H1 (cell line): ENCODE measurements at regions not wholly inside any gene's neighbourhood (a gene's known extent, or its start where the extent isn't known, plus 50 kb on each side); places are given as distances from the start of the nearest gene placed in this dataset.

Source experiments
- CTCF ChIA-PET: fragments of 300-600 bp; sonication (Branson Sonifier 250); formaldehyde crosslinking; loops from one replicate; lab custom pipeline; 2021; ENCODE audit not compliant: partially characterized antibody; lab: Charles Lee
- POLR2A ChIA-PET: fragments of 300-600 bp; sonication (Branson Sonifier 250); formaldehyde crosslinking; loops from one replicate; lab custom pipeline; 2021; ENCODE audit warnings: inconsistent platforms; ENCODE audit not compliant: partially characterized antibody; lab: Charles Lee
- DNase-seq, 2 experiments: peaks; one replicate each; pipeline versions ENCODE4 v3.0.0 to v3.0.0-alpha.2; 2010 to 2022; ENCODE audit warnings: low spot score in 2 of 2, low read depth in 1 of 2, mixed read lengths in 1 of 2
- FAIRE-seq: peaks from 2 replicates; lab custom pipeline; 2011; peaks lifted over from hg19 to GRCh38; lab: Jason Lieb, UNC
- H2AFZ ChIP-seq: 2 replicates; pipeline ENCODE4 v1.8.1; 2012; ENCODE audit warnings: low read length, inconsistent platforms
- H2AK5ac ChIP-seq: 2 replicates; pipeline ENCODE4 v1.6.1; 2013; ENCODE audit warnings: low read depth, low read length
- H2BK120ac ChIP-seq: replicated peaks from 2 replicates; pipeline ENCODE3; 2013; ENCODE audit warnings: low read depth, low read length, inconsistent platforms
- H2BK12ac ChIP-seq: 2 replicates; pipeline ENCODE4 v1.6.1; 2013; ENCODE audit warnings: low read depth, low read length
- H2BK15ac ChIP-seq: 2 replicates; pipeline ENCODE4 v1.6.1; 2013; ENCODE audit warnings: low read length
- H2BK20ac ChIP-seq: 2 replicates; pipeline ENCODE4 v1.6.1; 2013; ENCODE audit warnings: low read length
- H2BK5ac ChIP-seq: 2 replicates; pipeline ENCODE4 v1.6.1; 2013; ENCODE audit warnings: low read depth, low read length
- H3K14ac ChIP-seq: 2 replicates; pipeline ENCODE4 v1.6.1; 2013; ENCODE audit warnings: inconsistent platforms; ENCODE audit not compliant: insufficient read length
- H3K18ac ChIP-seq: 2 replicates; pipeline ENCODE4 v1.6.1; 2013; ENCODE audit warnings: low read length; ENCODE audit errors: extremely low read depth
- H3K23ac ChIP-seq: 2 replicates; pipeline ENCODE4 v1.6.1; 2013; ENCODE audit warnings: inconsistent platforms; ENCODE audit not compliant: insufficient read length
- H3K23me2 ChIP-seq: 2 replicates; pipeline ENCODE4 v1.6.1; 2013; ENCODE audit warnings: low read depth, low read length
- H3K27ac ChIP-seq: 2 replicates; pipeline ENCODE4 v1.6.1; 2011; ENCODE audit warnings: low read depth, low read length, inconsistent platforms
- H3K27me3 ChIP-seq, 4 experiments: replicated peaks in 1 of 4; 1 replicate in 1 of 4; 2 replicates in 3 of 4; pipeline versions ENCODE4 v1.6.1 to v1.8.1; 2011 to 2013; ENCODE audit warnings: low read length in 3 of 4, mild to moderate bottlenecking in 3 of 4, inconsistent platforms in 2 of 4, mixed read lengths in 2 of 4, moderate library complexity in 1 of 4; ENCODE audit not compliant: control insufficient read depth in 3 of 4, insufficient read depth in 3 of 4; ENCODE audit errors: extremely low read depth in 1 of 4
- H3K36me3 ChIP-seq, 4 experiments: 2 replicates each; pipeline versions ENCODE4 v1.6.1 to v1.8.1; 2011 to 2013; ENCODE audit warnings: mild to moderate bottlenecking in 4 of 4, low read length in 3 of 4, moderate library complexity in 2 of 4, control low read depth in 1 of 4, inconsistent platforms in 1 of 4; ENCODE audit not compliant: insufficient read depth in 4 of 4, control insufficient read depth in 2 of 4
- H3K4ac ChIP-seq: replicated peaks from 2 replicates; pipeline ENCODE3; 2013; ENCODE audit warnings: low read length, low read depth, mixed read lengths, inconsistent platforms; ENCODE audit not compliant: insufficient read length
- H3K4me1 ChIP-seq, 4 experiments: replicated peaks in 1 of 4; 1 replicate in 1 of 4; 2 replicates in 3 of 4; pipeline versions ENCODE4 v1.6.1 to v1.8.1; 2011 to 2013; ENCODE audit warnings: low read length in 3 of 4, inconsistent platforms in 2 of 4, mixed read lengths in 1 of 4; ENCODE audit not compliant: insufficient read depth in 4 of 4, control insufficient read depth in 3 of 4
- H3K4me2 ChIP-seq, 2 experiments: 2 replicates each; pipeline versions ENCODE4 v1.6.1 to v1.8.1; 2011 to 2013; ENCODE audit warnings: low read depth in 2 of 2, low read length in 2 of 2, control low read depth in 1 of 2, inconsistent platforms in 1 of 2, mild to moderate bottlenecking in 1 of 2; ENCODE audit not compliant: insufficient read depth in 1 of 2
- H3K4me3 ChIP-seq, 4 experiments: fragments of 200-600, 300-600 bp in 1 of 4; sonication (generic), shearing (Covaris generic), sonication (Bioruptor Twin) in 1 of 4; 2 replicates each; pipeline versions ENCODE4 v1.5.1 to v1.8.1; 2011 to 2016; ENCODE audit warnings: low read length in 4 of 4, low read depth in 3 of 4, control low read depth in 2 of 4, inconsistent platforms in 2 of 4, mild to moderate bottlenecking in 2 of 4, mixed read lengths in 1 of 4, moderate library complexity in 1 of 4; ENCODE audit not compliant: insufficient read depth in 2 of 4; ENCODE audit errors: extremely low read depth in 1 of 4
- H3K56ac ChIP-seq: replicated peaks from 2 replicates; pipeline ENCODE3; 2013; ENCODE audit warnings: low read depth, mild to moderate bottlenecking, mixed read lengths, low read length, inconsistent platforms; ENCODE audit not compliant: insufficient read length
- H3K79me1 ChIP-seq: 2 replicates; pipeline ENCODE4 v1.6.1; 2013; ENCODE audit warnings: low read depth, low read length, control low read depth
- H3K79me2 ChIP-seq, 2 experiments: 2 replicates each; pipeline versions ENCODE4 v1.6.1 to v1.8.1; 2012 to 2013; ENCODE audit warnings: low read length in 2 of 2, mild to moderate bottlenecking in 2 of 2, inconsistent platforms in 1 of 2; ENCODE audit not compliant: insufficient read depth in 2 of 2, control insufficient read depth in 1 of 2
- H3K9ac ChIP-seq, 4 experiments: replicated peaks in 1 of 4; 1 replicate in 1 of 4; 2 replicates in 3 of 4; pipeline versions ENCODE4 v1.6.1 to v1.8.1; 2011 to 2013; ENCODE audit warnings: low read depth in 3 of 4, low read length in 3 of 4, control low read depth in 2 of 4, mild to moderate bottlenecking in 2 of 4, moderate library complexity in 2 of 4, inconsistent platforms in 1 of 4; ENCODE audit errors: extremely low read depth in 1 of 4
- H3K9me3 ChIP-seq, 2 experiments: 2 replicates each; pipeline versions ENCODE4 v1.6.1 to v1.8.1; 2012 to 2013; ENCODE audit warnings: mild to moderate bottlenecking in 2 of 2, moderate library complexity in 2 of 2, control low read depth in 1 of 2, inconsistent platforms in 1 of 2, low read depth in 1 of 2, low read length in 1 of 2, mixed read lengths in 1 of 2; ENCODE audit not compliant: insufficient read depth in 2 of 2
- H4K20me1 ChIP-seq, 2 experiments: replicated peaks in 1 of 2; 2 replicates each; pipeline versions ENCODE3 to v1.8.1; 2011 to 2013; ENCODE audit warnings: inconsistent platforms in 2 of 2, low read length in 2 of 2, mild to moderate bottlenecking in 1 of 2; ENCODE audit not compliant: insufficient read depth in 2 of 2, control insufficient read depth in 1 of 2
- H4K5ac ChIP-seq: 2 replicates; pipeline ENCODE4 v1.6.1; 2013; ENCODE audit warnings: low read length, low read depth, mixed read lengths, inconsistent platforms; ENCODE audit not compliant: insufficient read length
- H4K8ac ChIP-seq: 2 replicates; pipeline ENCODE4 v1.8.0; 2013; ENCODE audit warnings: mild to moderate bottlenecking, moderate library complexity, low read length, inconsistent platforms; ENCODE audit not compliant: insufficient read depth; ENCODE audit errors: extremely low read depth
- H4K91ac ChIP-seq: replicated peaks from 2 replicates; pipeline ENCODE3; 2013; ENCODE audit warnings: low read length, mixed read lengths, inconsistent platforms; ENCODE audit not compliant: insufficient read length
- CREB1 ChIP-seq: IDR thresholded peaks from 2 replicates; pipeline ENCODE4 v1.6.1; 2012; ENCODE audit warnings: inconsistent platforms
- CTBP2 ChIP-seq: IDR thresholded peaks from 2 replicates; pipeline ENCODE4 v1.7.0; 2011; ENCODE audit warnings: borderline replicate concordance, mild to moderate bottlenecking, moderate library complexity, mixed read lengths, low read length; ENCODE audit not compliant: insufficient read depth, insufficient read length
- POLR2AphosphoS5 ChIP-seq: IDR thresholded peaks from 2 replicates; pipeline ENCODE4 v1.6.1; 2011; ENCODE audit warnings: low read depth, low read length
- POU5F1 ChIP-seq: IDR thresholded peaks from 2 replicates; pipeline ENCODE4 v1.6.1; 2011; ENCODE audit warnings: low read depth, mild to moderate bottlenecking, low read length, moderate library complexity
- RAD21 ChIP-seq, 2 experiments: IDR thresholded peaks in 1 of 2; conservative IDR thresholded peaks in 1 of 2; 2 replicates each; pipeline ENCODE4 v1.6.1; 2011; ENCODE audit warnings: low read depth in 2 of 2, low read length in 2 of 2, improper control_type of control experiment in 1 of 2, inconsistent platforms in 1 of 2, mild to moderate bottlenecking in 1 of 2, moderate library complexity in 1 of 2
- SP2 ChIP-seq: IDR thresholded peaks from 2 replicates; pipeline ENCODE4 v1.6.1; 2012; ENCODE audit warnings: mild to moderate bottlenecking, low read length, inconsistent platforms
- TAF1 ChIP-seq: IDR thresholded peaks from 2 replicates; pipeline ENCODE4 v1.6.1; 2011; ENCODE audit warnings: mild to moderate bottlenecking, low read depth, low read length
- ZNF274 ChIP-seq: IDR thresholded peaks from 2 replicates; pipeline ENCODE4 v1.7.0; 2012; ENCODE audit warnings: low read length, borderline replicate concordance; ENCODE audit errors: extremely low read depth
- WGBS, 2 experiments: shearing (Covaris generic) in 1 of 2; methylation state at CpG; one replicate each; pipeline versions ENCODE4 v1.1.6 to v1.1.7; 2013 to 2015; ENCODE audit warnings: low lambda C conversion rate in 2 of 2, mixed read lengths in 2 of 2, inconsistent platforms in 1 of 2, low coverage in 1 of 2, missing lambda C conversion rate in 1 of 2; ENCODE audit not compliant: insufficient replicate concordance in 2 of 2, insufficient coverage in 1 of 2, insufficient read length in 1 of 2; ENCODE audit errors: extremely low coverage in 1 of 2, missing lambda C conversion rate in 1 of 2; 5-methylcytosine and 5-hydroxymethylcytosine counted together
- TF ChIP-seq, protein P1 (sequence below): IDR thresholded peaks from 2 replicates; pipeline ENCODE4 v1.6.1; 2012; ENCODE audit warnings: low read length, inconsistent platforms

DNA sequence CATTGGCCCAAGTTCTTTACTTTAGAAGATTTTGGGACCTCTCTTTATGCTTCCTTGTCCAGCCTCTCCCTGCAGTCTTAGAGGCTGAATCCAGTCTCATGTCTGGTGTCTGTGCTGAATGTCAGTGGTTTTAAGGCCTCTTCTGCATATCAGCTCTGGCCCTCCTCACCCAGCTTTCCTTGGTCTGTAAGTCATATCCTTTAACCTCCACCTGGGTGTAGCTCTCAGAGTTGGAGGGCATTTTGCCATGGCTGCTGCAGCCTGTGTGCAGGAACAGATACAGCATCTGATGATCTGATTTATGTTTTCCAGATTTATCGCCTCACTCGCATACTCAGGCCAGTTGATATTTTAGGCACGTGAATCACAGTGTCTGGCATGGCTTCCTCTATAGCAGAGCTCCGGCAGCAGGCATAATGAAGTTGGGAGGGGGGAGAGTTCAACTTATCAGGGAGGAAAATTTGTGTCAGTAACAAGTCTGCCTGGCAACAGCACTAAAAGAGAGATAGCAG, 335.0 kb downstream of the PCNX1 start:
- no peaks in the 10 kb centered on the region for H3K36me3 ChIP-seq
- FAIRE-seq (no peak), DNase-seq (no peak)
- no peak overlapping the region for H3K4me2 ChIP-seq
- POLR2A ChIA-PET, result no interaction called here
- H3K27me3 ChIP-seq, result no peaks in the 10 kb centered on the region
- H3K4me3 ChIP-seq, result no peak overlapping the region
- no peaks in the 10 kb centered on the region for H3K23me2 ChIP-seq
- no peaks in the 10 kb centered on the region for H3K9me3 ChIP-seq
- no peak overlapping the region for H3K27ac ChIP-seq
- H4K91ac ChIP-seq, result no peak overlapping the region
- H3K4me1 ChIP-seq, result no peaks in the 10 kb centered on the region
- no peak overlapping the region for H3K23ac ChIP-seq
- H2AK5ac ChIP-seq, result no peak overlapping the region
- no peak overlapping the region for H3K4ac ChIP-seq
- H3K9ac ChIP-seq, result no peak overlapping the region
- H4K8ac ChIP-seq, result no peak overlapping the region
- no peak overlapping the region for H2AFZ ChIP-seq
- no peaks in the 10 kb centered on the region for H3K79me2 ChIP-seq
- no peak overlapping the region for H4K5ac ChIP-seq
- H3K18ac ChIP-seq, result no peak overlapping the region
- H3K79me1 ChIP-seq, result no peaks in the 10 kb centered on the region
- no peaks in the 10 kb centered on the region for H4K20me1 ChIP-seq
- H2BK20ac ChIP-seq, result no peak overlapping the region
- H3K56ac ChIP-seq, result no peak overlapping the region
- no peak overlapping the region for H2BK15ac ChIP-seq
- H2BK120ac ChIP-seq, result no peak overlapping the region
- 87% methylated on average over 4 of the region's 4 CpGs; no CpG with 5 or more reads in 1 of the 2 experiments for WGBS, 2 experiments
- H2BK5ac ChIP-seq, result no peak overlapping the region
- no peak overlapping the region for H3K14ac ChIP-seq
- TF ChIP-seq ZNF274, result no peak
- no peak for TF ChIP-seq POLR2AphosphoS5
- TF ChIP-seq CTBP2, result no peak
- TF ChIP-seq, protein P1, sequence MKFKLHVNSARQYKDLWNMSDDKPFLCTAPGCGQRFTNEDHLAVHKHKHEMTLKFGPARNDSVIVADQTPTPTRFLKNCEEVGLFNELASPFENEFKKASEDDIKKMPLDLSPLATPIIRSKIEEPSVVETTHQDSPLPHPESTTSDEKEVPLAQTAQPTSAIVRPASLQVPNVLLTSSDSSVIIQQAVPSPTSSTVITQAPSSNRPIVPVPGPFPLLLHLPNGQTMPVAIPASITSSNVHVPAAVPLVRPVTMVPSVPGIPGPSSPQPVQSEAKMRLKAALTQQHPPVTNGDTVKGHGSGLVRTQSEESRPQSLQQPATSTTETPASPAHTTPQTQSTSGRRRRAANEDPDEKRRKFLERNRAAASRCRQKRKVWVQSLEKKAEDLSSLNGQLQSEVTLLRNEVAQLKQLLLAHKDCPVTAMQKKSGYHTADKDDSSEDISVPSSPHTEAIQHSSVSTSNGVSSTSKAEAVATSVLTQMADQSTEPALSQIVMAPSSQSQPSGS, result no peak
- TF ChIP-seq POU5F1, result no peak
- TF ChIP-seq CREB1, result no peak
- TF ChIP-seq TAF1, result no peak
- TF ChIP-seq RAD21 (IDR thresholded peaks at IDR 0.05 in 1 of 2, conservative IDR thresholded peaks at IDR 0.05 in 1 of 2; ENCODE audit: low read depth in 2 of 2, low read length in 2 of 2), result no peak
- no peak for TF ChIP-seq SP2
- H2BK12ac ChIP-seq, result no peak overlapping the region
- CTCF ChIA-PET, result interaction anchor here (1.9 kb wide), 1 partner anchor 25 kb away, joined by 5 read pairs; no protein-coding TSS in a partner anchor
